ENCODE measurements at regions not wholly inside any gene's neighbourhood (a gene's known extent, or its start where the extent isn't known, plus 50 kb on each side); places are given as distances from the start of the nearest gene placed in this dataset.

DNA sequence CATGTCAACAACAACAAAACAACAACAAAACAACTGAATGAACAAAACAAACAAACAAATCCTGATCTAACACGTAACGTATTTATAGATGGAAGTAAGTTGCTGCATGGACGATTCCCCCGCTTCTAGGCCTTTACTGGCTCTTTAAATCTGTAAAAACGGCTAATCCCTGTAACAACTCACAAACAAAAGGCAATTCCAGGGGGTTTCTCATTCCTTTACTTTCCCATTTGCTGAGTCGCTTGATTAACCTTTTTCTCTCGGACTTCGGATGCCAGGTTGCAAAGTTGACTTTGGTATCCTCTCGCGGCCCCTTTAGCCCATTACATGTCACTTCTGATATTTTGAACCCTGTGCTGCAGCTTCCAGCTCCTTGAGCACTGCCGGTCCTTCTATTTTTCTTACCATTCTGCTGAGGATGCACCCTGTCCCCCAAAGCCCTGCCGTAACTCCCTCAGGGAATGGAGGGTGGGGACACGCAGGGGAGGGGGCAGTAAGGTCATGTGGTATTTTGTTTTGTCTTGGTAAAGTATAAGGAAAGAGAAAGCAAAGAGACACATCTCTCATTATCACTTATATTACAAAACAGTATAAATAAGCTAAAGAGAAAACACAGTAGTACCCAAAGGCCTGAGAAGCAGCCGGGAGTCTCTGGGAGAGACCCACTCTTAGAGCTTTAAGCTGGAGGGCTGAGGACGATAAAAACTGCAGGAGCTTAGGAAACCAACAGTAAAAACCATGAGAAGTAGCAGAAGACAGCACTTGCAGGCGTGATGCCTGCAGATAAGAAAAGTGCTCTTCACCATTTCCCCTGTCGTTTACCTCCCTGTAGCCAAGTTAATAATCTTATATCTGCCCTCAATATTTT lies 457.8 kb upstream of the ZNF717 start:
- TF ChIP-seq, protein P1, sequence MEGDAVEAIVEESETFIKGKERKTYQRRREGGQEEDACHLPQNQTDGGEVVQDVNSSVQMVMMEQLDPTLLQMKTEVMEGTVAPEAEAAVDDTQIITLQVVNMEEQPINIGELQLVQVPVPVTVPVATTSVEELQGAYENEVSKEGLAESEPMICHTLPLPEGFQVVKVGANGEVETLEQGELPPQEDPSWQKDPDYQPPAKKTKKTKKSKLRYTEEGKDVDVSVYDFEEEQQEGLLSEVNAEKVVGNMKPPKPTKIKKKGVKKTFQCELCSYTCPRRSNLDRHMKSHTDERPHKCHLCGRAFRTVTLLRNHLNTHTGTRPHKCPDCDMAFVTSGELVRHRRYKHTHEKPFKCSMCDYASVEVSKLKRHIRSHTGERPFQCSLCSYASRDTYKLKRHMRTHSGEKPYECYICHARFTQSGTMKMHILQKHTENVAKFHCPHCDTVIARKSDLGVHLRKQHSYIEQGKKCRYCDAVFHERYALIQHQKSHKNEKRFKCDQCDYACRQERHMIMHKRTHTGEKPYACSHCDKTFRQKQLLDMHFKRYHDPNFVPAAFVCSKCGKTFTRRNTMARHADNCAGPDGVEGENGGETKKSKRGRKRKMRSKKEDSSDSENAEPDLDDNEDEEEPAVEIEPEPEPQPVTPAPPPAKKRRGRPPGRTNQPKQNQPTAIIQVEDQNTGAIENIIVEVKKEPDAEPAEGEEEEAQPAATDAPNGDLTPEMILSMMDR (IDR thresholded peaks at IDR 0.05; ENCODE audit: insufficient read depth, low read length, poor library complexity, severe bottlenecking), result no peak
- DNase-seq (ENCODE audit: extremely low read depth, insufficient read length), result no peak
- H3K27me3 ChIP-seq (replicated peaks; ENCODE audit: control insufficient read depth, insufficient read depth, low read length), result no peaks in the 10 kb centered on the region
- H3K4me3 ChIP-seq (replicated peaks; ENCODE audit: low read depth, low read length), result no peak overlapping the region
- no peaks in the 10 kb centered on the region for H3K36me3 ChIP-seq (ENCODE audit: control insufficient read depth, insufficient read depth, low read length)

DNA sequence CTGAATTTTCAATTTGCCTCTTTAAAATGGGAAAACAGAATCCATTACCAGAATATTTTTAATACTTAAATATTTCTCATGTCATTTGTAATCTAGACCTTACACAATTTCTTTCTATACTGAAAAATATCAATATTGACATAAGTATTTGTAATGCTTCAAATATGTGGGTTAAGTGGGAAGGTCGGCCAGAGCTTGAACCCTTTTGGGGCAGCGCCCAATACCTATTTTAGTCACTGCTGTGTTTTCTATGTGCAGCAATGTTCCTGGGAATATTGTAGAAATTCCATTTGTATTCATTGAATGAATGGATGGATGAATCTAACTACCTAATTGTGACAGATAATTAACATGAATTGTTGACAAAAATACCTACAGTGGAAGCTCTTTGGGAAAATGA lies 459.7 kb upstream of the ZNF717 start:
- no peak for DNase-seq (ENCODE audit: extremely low read depth, insufficient read length)
- Histone ChIP-seq H3K36me3 (ENCODE audit: control insufficient read depth, insufficient read depth, low read length) (no peaks in the 10 kb centered on the region), H3K4me3 (replicated peaks; ENCODE audit: low read depth, low read length) (no peak overlapping the region), H3K27me3 (replicated peaks; ENCODE audit: control insufficient read depth, insufficient read depth, low read length) (no peaks in the 10 kb centered on the region)
- TF ChIP-seq, protein P1 (IDR thresholded peaks at IDR 0.05; ENCODE audit: insufficient read depth, low read length, poor library complexity, severe bottlenecking), result no peak

DNA sequence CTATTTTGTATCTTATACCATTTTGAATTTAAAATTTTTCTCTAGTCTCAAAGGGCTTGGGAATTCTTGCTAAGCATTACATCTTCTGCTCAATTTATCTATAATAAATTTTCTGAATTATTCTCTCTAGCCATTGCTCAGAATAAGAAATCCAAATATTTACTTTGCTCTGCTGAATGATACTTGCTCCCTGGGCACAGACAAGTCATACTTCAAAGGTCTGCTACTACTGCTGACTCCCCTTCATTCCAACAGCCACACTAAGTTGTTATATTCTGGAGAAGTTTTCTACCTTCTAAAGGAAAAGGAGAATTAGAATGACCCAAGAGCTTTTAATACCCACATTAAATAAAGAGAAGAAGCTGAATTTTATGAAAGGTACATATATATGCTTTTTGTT lies 460.3 kb upstream of the ZNF717 start:
- DNase-seq (ENCODE audit: extremely low read depth, insufficient read length), result no peak
- TF ChIP-seq, protein P1 (IDR thresholded peaks at IDR 0.05; ENCODE audit: insufficient read depth, low read length, poor library complexity, severe bottlenecking), result no peak

DNA sequence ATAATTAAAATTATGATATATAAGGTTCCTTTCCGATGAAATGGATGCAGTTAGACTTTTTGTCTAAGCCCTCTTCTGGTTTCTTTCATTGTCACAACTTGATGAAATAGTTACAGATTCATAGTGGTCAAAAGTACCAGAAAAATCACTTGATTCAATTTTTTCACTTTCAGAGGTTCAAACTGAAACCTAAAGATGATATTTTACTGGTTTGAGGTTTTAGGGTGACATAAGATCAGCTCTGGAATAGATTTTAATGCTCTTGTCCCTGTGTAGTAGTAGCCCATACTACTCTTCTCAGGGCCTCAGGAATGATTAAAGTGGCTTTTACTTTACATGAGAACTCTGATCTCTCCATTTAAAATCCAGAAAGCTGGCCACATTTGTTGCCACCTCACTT lies 479.1 kb upstream of the ZNF717 start:
- TF ChIP-seq, protein P1 (IDR thresholded peaks at IDR 0.05; ENCODE audit: insufficient read depth, low read length, poor library complexity, severe bottlenecking), result no peak
- no peaks in the 10 kb centered on the region for H3K27me3 ChIP-seq (replicated peaks; ENCODE audit: control insufficient read depth, insufficient read depth, low read length)
- H3K4me3 ChIP-seq (replicated peaks; ENCODE audit: low read depth, low read length), result no peak overlapping the region
- no peak for DNase-seq (ENCODE audit: extremely low read depth, insufficient read length)
- no peaks in the 10 kb centered on the region for H3K36me3 ChIP-seq (ENCODE audit: control insufficient read depth, insufficient read depth, low read length)

More for the DNA sequence above, 460.3 kb upstream of the ZNF717 start:
- Histone ChIP-seq H3K36me3 (ENCODE audit: control insufficient read depth, insufficient read depth, low read length) (no peaks in the 10 kb centered on the region), H3K4me3 (replicated peaks; ENCODE audit: low read depth, low read length) (no peak overlapping the region), H3K27me3 (replicated peaks; ENCODE audit: control insufficient read depth, insufficient read depth, low read length) (no peaks in the 10 kb centered on the region)

DNA sequence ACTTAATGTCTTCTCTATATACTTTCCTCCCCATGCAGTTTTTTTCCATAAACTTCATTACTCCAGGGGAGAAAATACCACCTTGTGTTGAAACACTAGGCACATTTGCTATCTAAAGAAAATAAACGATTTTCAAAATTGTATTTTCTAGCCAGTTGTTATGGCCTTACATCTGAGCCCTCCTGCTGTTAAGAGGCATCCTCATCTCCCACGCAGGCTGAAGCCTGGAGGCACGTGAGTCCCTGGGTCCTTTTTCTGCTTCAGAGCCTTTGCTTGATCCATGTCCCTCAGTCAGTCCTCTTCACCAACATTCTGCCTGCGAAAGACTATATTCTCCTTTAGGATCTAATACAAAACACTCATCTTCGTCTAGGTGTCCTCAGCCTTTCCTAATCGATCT lies 479.6 kb upstream of the ZNF717 start:
- DNase-seq (ENCODE audit: extremely low read depth, insufficient read length), result no peak
- no peak overlapping the region for H3K4me3 ChIP-seq (replicated peaks; ENCODE audit: low read depth, low read length)

More for the DNA sequence above, 479.6 kb upstream of the ZNF717 start:
- no peaks in the 10 kb centered on the region for H3K36me3 ChIP-seq (ENCODE audit: control insufficient read depth, insufficient read depth, low read length)
- H3K27me3 ChIP-seq (replicated peaks; ENCODE audit: control insufficient read depth, insufficient read depth, low read length), result no peaks in the 10 kb centered on the region
- TF ChIP-seq, protein P1 (IDR thresholded peaks at IDR 0.05; ENCODE audit: insufficient read depth, low read length, poor library complexity, severe bottlenecking), result no peak
